Trophoblast cell (in vitro differentiated cells and primary cell): ENCODE measurements at regions not wholly inside any gene's neighbourhood (a gene's known extent, or its start where the extent isn't known, plus 50 kb on each side); places are given as distances from the start of the nearest gene placed in this dataset.
A peak's percentile ranks its signal among the peaks of the same experiment; 100 is the strongest.

Experiments
- DNase-seq, 2 donors: peaks; one replicate each; pipeline ENCODE4 v3.0.0-alpha.2; 2016
- H2AFZ ChIP-seq: 2 replicates; pipeline ENCODE4 v1.6.1; 2013; ENCODE audit warnings: low read length, moderate library complexity, mild to moderate bottlenecking; ENCODE audit not compliant: insufficient read depth, poor library complexity
- H2AK5ac ChIP-seq: 2 replicates; pipeline ENCODE4 v1.6.1; 2013; ENCODE audit warnings: mild to moderate bottlenecking, low read length
- H2BK120ac ChIP-seq: 2 replicates; pipeline ENCODE4 v1.6.1; 2013; ENCODE audit warnings: low read length, mild to moderate bottlenecking, moderate library complexity; ENCODE audit not compliant: insufficient read depth, poor library complexity
- H2BK12ac ChIP-seq: 2 replicates; pipeline ENCODE4 v1.6.1; 2013; ENCODE audit warnings: mild to moderate bottlenecking, low read length, moderate library complexity
- H2BK5ac ChIP-seq: 2 replicates; pipeline ENCODE4 v1.6.1; 2013; ENCODE audit warnings: low read length, low read depth, moderate library complexity, mild to moderate bottlenecking; ENCODE audit not compliant: poor library complexity
- H3K14ac ChIP-seq: 2 replicates; pipeline ENCODE4 v1.6.1; 2013; ENCODE audit warnings: mild to moderate bottlenecking, low read length
- H3K18ac ChIP-seq: 2 replicates; pipeline ENCODE4 v1.6.1; 2013; ENCODE audit warnings: mild to moderate bottlenecking, low read length
- H3K23ac ChIP-seq: 2 replicates; pipeline ENCODE4 v1.6.1; 2013; ENCODE audit warnings: low read length
- H3K27ac ChIP-seq: 2 replicates; pipeline ENCODE4 v1.5.1; 2013; ENCODE audit warnings: low read depth, mild to moderate bottlenecking, inconsistent platforms, low read length, moderate library complexity
- H3K27me3 ChIP-seq: 2 replicates; pipeline ENCODE4 v1.6.1; 2013; ENCODE audit warnings: inconsistent platforms, mild to moderate bottlenecking, low read length, moderate library complexity; ENCODE audit not compliant: insufficient read depth
- H3K36me3 ChIP-seq, 2 experiments: 1 replicate in 1 of 2; 2 replicates in 1 of 2; pipeline ENCODE4 v1.6.1; 2013; ENCODE audit warnings: low read length in 2 of 2, mild to moderate bottlenecking in 2 of 2, moderate library complexity in 1 of 2; ENCODE audit not compliant: insufficient read depth in 2 of 2, control insufficient read depth in 1 of 2
- H3K4ac ChIP-seq: 2 replicates; pipeline ENCODE4 v1.6.1; 2013; ENCODE audit warnings: low read depth, mild to moderate bottlenecking, low read length, moderate library complexity
- H3K4me1 ChIP-seq, 2 experiments: 1 replicate in 1 of 2; 2 replicates in 1 of 2; pipeline ENCODE4 v1.6.1; 2013; ENCODE audit warnings: low read length in 2 of 2, mild to moderate bottlenecking in 2 of 2, moderate library complexity in 1 of 2; ENCODE audit not compliant: insufficient read depth in 2 of 2, control insufficient read depth in 1 of 2
- H3K4me2 ChIP-seq: 2 replicates; pipeline ENCODE4 v1.6.1; 2013; ENCODE audit warnings: inconsistent platforms, mild to moderate bottlenecking, low read length, moderate library complexity
- H3K4me3 ChIP-seq: 2 replicates; pipeline ENCODE4 v1.5.1; 2013; ENCODE audit warnings: mild to moderate bottlenecking, low read depth, low read length, inconsistent platforms
- H3K79me1 ChIP-seq: one replicate; pipeline ENCODE4 v1.6.1; 2013; ENCODE audit warnings: low read length
- H3K79me2 ChIP-seq: 2 replicates; pipeline ENCODE4 v1.6.1; 2013; ENCODE audit warnings: low read length, mild to moderate bottlenecking; ENCODE audit not compliant: control insufficient read depth, insufficient read depth, poor library complexity
- H3K9ac ChIP-seq: 2 replicates; pipeline ENCODE4 v1.6.1; 2013; ENCODE audit warnings: mild to moderate bottlenecking, low read length
- H3K9me3 ChIP-seq: 2 replicates; pipeline ENCODE4 v1.6.1; 2013; ENCODE audit warnings: low read depth, mild to moderate bottlenecking, control low read depth, inconsistent platforms, low read length; ENCODE audit not compliant: insufficient read depth
- H4K12ac ChIP-seq: 2 replicates; pipeline ENCODE4 v1.6.1; 2013; ENCODE audit warnings: low read depth, mild to moderate bottlenecking, low read length, moderate library complexity
- H4K8ac ChIP-seq: 2 replicates; pipeline ENCODE4 v1.6.1; 2013; ENCODE audit warnings: low read depth, mild to moderate bottlenecking, low read length, moderate library complexity
- H4K91ac ChIP-seq: one replicate; pipeline ENCODE4 v1.6.1; 2013; ENCODE audit warnings: low read depth, mild to moderate bottlenecking, low read length, moderate library complexity
- WGBS: extraction: QIAGEN DNeasy Blood & Tissue Kit; methylation state at CpG from one replicate; pipeline ENCODE4 v1.1.7; 2013; ENCODE audit warnings: missing lambda C conversion rate; ENCODE audit not compliant: insufficient read length, insufficient coverage; ENCODE audit errors: extremely low coverage; 5-methylcytosine and 5-hydroxymethylcytosine counted together

DNA sequence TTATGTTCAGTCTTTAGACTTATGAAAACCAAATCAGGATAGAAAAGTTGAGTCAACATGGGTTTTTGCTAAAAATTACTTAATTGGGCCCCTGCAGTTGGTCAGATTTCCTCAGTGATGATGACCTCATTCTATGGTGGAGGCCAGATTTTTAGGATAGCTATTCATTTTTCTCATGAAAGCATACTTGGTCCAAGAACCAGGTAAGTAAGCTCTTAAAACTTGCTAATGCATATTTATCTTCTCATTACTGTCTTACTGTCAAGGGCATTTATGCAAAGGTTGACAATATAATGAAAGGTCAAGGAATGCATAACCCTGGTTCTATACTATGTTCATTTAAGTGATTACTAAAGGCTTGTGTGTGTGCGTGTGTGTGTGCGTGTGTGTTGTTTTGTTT, 650.6 kb downstream of the SATB2 start:
- Histone ChIP-seq H3K18ac (no peak overlapping the region), H4K91ac (no peak overlapping the region), H4K8ac (no peak overlapping the region), H3K27ac (no peak overlapping the region), H2BK5ac (no peak overlapping the region), H3K23ac (no peak overlapping the region), H3K79me1 (no peaks in the 10 kb centered on the region), H3K9me3 (no peaks in the 10 kb centered on the region), H2AFZ (no peak overlapping the region), H3K4ac (no peak overlapping the region), H3K4me2 (no peak overlapping the region), H3K4me1 (no peaks in the 10 kb centered on the region), H3K14ac (no peak overlapping the region), H3K4me3 (no peak overlapping the region), H3K9ac (no peak overlapping the region), H3K79me2 (no peaks in the 10 kb centered on the region), H2AK5ac (no peak overlapping the region), H2BK12ac (no peak overlapping the region), H4K12ac (no peak overlapping the region), H3K27me3 (no peaks in the 10 kb centered on the region), H2BK120ac (no peak overlapping the region), H3K36me3 (no peaks in the 10 kb centered on the region)
- WGBS = no CpG with 5 or more reads among the region's 2 CpGs
- peak in 1 of 2 donors; percentile 3 for DNase-seq

- no peak overlapping the region for H2BK120ac ChIP-seq
- no peak overlapping the region for H3K4ac ChIP-seq
- H4K91ac ChIP-seq = no peak overlapping the region
- no peaks in the 10 kb centered on the region for H3K36me3 ChIP-seq
- H3K14ac ChIP-seq = no peak overlapping the region
- H3K27ac ChIP-seq = no peak overlapping the region
- no peak overlapping the region for H4K8ac ChIP-seq
- no peak overlapping the region for H3K4me2 ChIP-seq
- H3K79me2 ChIP-seq = no peaks in the 10 kb centered on the region
- no CpG with 5 or more reads among the region's 2 CpGs for WGBS
- no peaks in the 10 kb centered on the region for H3K9me3 ChIP-seq
- H3K9ac ChIP-seq = no peak overlapping the region
- H3K18ac ChIP-seq = no peak overlapping the region
- no peak overlapping the region for H2AK5ac ChIP-seq
- no peak overlapping the region for H4K12ac ChIP-seq
- no peak overlapping the region for H2BK5ac ChIP-seq
- no peaks in the 10 kb centered on the region for H3K27me3 ChIP-seq
- no peak overlapping the region for H3K4me3 ChIP-seq
- no peak overlapping the region for H2BK12ac ChIP-seq
- H3K23ac ChIP-seq = no peak overlapping the region
- no peak for DNase-seq
- no peaks in the 10 kb centered on the region for H3K79me1 ChIP-seq
- no peak overlapping the region for H2AFZ ChIP-seq
- no peaks in the 10 kb centered on the region for H3K4me1 ChIP-seq
Measured at GRCh38 chr2:198795419-198795818, 662.3 kb downstream of the SATB2 start.

GRCh38 chr2:198791623-198792022, 666.1 kb downstream of the SATB2 start:
- Histone ChIP-seq H3K9ac (no peak overlapping the region), H2BK12ac (no peak overlapping the region), H3K23ac (no peak overlapping the region), H2AK5ac (no peak overlapping the region), H2BK5ac (no peak overlapping the region), H4K8ac (no peak overlapping the region), H4K91ac (no peak overlapping the region), H3K4ac (no peak overlapping the region), H3K27me3 (no peaks in the 10 kb centered on the region), H3K4me3 (no peak overlapping the region), H4K12ac (no peak overlapping the region), H3K4me2 (no peak overlapping the region), H2AFZ (no peak overlapping the region), H3K14ac (no peak overlapping the region), H3K9me3 (no peaks in the 10 kb centered on the region), H3K79me1 (no peaks in the 10 kb centered on the region), H2BK120ac (no peak overlapping the region), H3K27ac (no peak overlapping the region), H3K79me2 (no peaks in the 10 kb centered on the region), H3K4me1 (no peaks in the 10 kb centered on the region), H3K36me3 (no peaks in the 10 kb centered on the region), H3K18ac (no peak overlapping the region)
- no CpG with 5 or more reads among the region's 1 CpG for WGBS
- no peak for DNase-seq

GRCh38 chr2:198788676-198789075, 669.1 kb downstream of the SATB2 start:
- H3K36me3 ChIP-seq = no peaks in the 10 kb centered on the region
- H2AFZ ChIP-seq = no peak overlapping the region
- no peaks in the 10 kb centered on the region for H3K9me3 ChIP-seq
- no peaks in the 10 kb centered on the region for H3K27me3 ChIP-seq
- H3K14ac ChIP-seq = no peak overlapping the region
- no peak overlapping the region for H2AK5ac ChIP-seq
- H3K4me2 ChIP-seq = no peak overlapping the region
- H2BK120ac ChIP-seq = no peak overlapping the region
- H2BK5ac ChIP-seq = no peak overlapping the region
- H3K18ac ChIP-seq = no peak overlapping the region
- no peak for DNase-seq
- H3K79me2 ChIP-seq = no peaks in the 10 kb centered on the region
- H2BK12ac ChIP-seq = no peak overlapping the region
- H3K27ac ChIP-seq = no peak overlapping the region
- no peak overlapping the region for H3K4me3 ChIP-seq
- H3K79me1 ChIP-seq = no peaks in the 10 kb centered on the region
- no CpG with 5 or more reads among the region's 2 CpGs for WGBS
- no peaks in the 10 kb centered on the region for H3K4me1 ChIP-seq
- H3K9ac ChIP-seq = no peak overlapping the region
- no peak overlapping the region for H4K12ac ChIP-seq
- no peak overlapping the region for H4K8ac ChIP-seq
- H3K4ac ChIP-seq = no peak overlapping the region
- H3K23ac ChIP-seq = no peak overlapping the region
- no peak overlapping the region for H4K91ac ChIP-seq
